K562 (cell line): ENCODE measurements at regions not wholly inside any gene's neighbourhood (a gene's known extent, or its start where the extent isn't known, plus 50 kb on each side); places are given as distances from the start of the nearest gene placed in this dataset.

Source experiments
- ATAC-seq: fragments of 200-7000 bp; cut with Tn5 transposase; 3 replicates; pipeline ENCODE4 v1.9.1; 2020; ENCODE audit warnings: moderate library complexity
- BruUV-seq: library from RNA; stranded (reverse); fragments of 400-500 nt; replicated peaks from 2 replicates; lab custom pipeline; 2021; lab: Mats Ljungman, UMichigan
- CTCF ChIA-PET: fragments of 300-600 bp; formaldehyde crosslinking; extraction: SDS; loops from one replicate; lab custom pipeline; 2021; ENCODE audit warnings: low intra/inter-chr PET ratio; lab: Yijun Ruan, JAX
- POLR2A ChIA-PET: fragments of 300-600, 350-650 bp; sonication (Branson Sonifier 250); formaldehyde crosslinking; extraction: SDS; loops from one replicate; lab custom pipeline; 2021; ENCODE audit warnings: antibody characterized with exemption, inconsistent platforms; lab: Yijun Ruan, JAX
- DNase-seq, 4 experiments: peaks; one replicate each; pipeline versions ENCODE4 v3.0.0 to v3.0.0-alpha.2; 2011 to 2018; ENCODE audit warnings: low spot score in 3 of 4, mixed read lengths in 3 of 4; ENCODE audit errors: extremely low read depth in 1 of 4
- FAIRE-seq: peaks from 2 replicates; lab custom pipeline; 2011; peaks lifted over from hg19 to GRCh38; lab: Jason Lieb, UNC
- H2AFZ ChIP-seq: 2 replicates; pipeline ENCODE4 v1.6.0; 2011; ENCODE audit warnings: low read depth, low read length, control low read depth, inconsistent platforms
- H3K27ac ChIP-seq: fragments of 200-600 bp; 3 replicates; pipeline ENCODE4 v1.8.0; 2011; ENCODE audit warnings: low read depth, mild to moderate bottlenecking, control low read depth, inconsistent platforms, low read length, moderate library complexity, mixed read lengths; ENCODE audit errors: extremely low read depth
- H3K27me3 ChIP-seq, 2 experiments: fragments of 300-600 bp in 1 of 2; 2 replicates in 1 of 2; 3 replicates in 1 of 2; pipeline versions ENCODE4 v1.6.0 to v1.8.0; 2011; ENCODE audit warnings: inconsistent platforms in 2 of 2, low read length in 2 of 2, mild to moderate bottlenecking in 1 of 2, mixed read lengths in 1 of 2, moderate library complexity in 1 of 2; ENCODE audit not compliant: control insufficient read depth in 2 of 2, insufficient read depth in 2 of 2
- H3K36me3 ChIP-seq: fragments of 300-600 bp; 3 replicates; pipeline ENCODE4 v1.8.0; 2011; ENCODE audit warnings: mild to moderate bottlenecking, low read length, inconsistent platforms; ENCODE audit not compliant: control insufficient read depth, insufficient read depth
- H3K4me1 ChIP-seq, 2 experiments: fragments of 200-600 bp in 1 of 2; replicated peaks in 1 of 2; 2 replicates in 1 of 2; 3 replicates in 1 of 2; pipeline versions ENCODE4 v1.5.1 to v1.8.0; 2011; ENCODE audit warnings: inconsistent platforms in 2 of 2, low read length in 2 of 2, mild to moderate bottlenecking in 1 of 2, mixed read lengths in 1 of 2, moderate library complexity in 1 of 2; ENCODE audit not compliant: control insufficient read depth in 2 of 2, insufficient read depth in 2 of 2
- H3K4me2 ChIP-seq: 2 replicates; pipeline ENCODE4 v1.6.1; 2011; ENCODE audit warnings: low read length, control low read depth, inconsistent platforms, mixed read lengths; ENCODE audit not compliant: insufficient read depth
- H3K4me3 ChIP-seq: fragments of 200-600 bp; sonication (generic), shearing (Covaris generic); 2 replicates; pipeline ENCODE4 v1.5.1; 2016; ENCODE audit warnings: control low read depth, inconsistent platforms
- H3K79me2 ChIP-seq: fragments of 200-600 bp; 3 replicates; pipeline ENCODE4 v1.8.0; 2011; ENCODE audit warnings: low read length, inconsistent platforms; ENCODE audit not compliant: control insufficient read depth, insufficient read depth
- H3K9ac ChIP-seq, 2 experiments: 2 replicates each; pipeline versions ENCODE4 v1.6.0 to v1.6.1; 2011; ENCODE audit warnings: low read depth in 2 of 2, low read length in 2 of 2, control low read depth in 1 of 2, inconsistent platforms in 1 of 2, mild to moderate bottlenecking in 1 of 2, mixed read lengths in 1 of 2; ENCODE audit not compliant: insufficient read depth in 1 of 2
- H3K9me1 ChIP-seq: one replicate; pipeline ENCODE4 v1.6.0; 2011; ENCODE audit warnings: inconsistent platforms, mild to moderate bottlenecking, low read length, moderate library complexity; ENCODE audit not compliant: control insufficient read depth, insufficient read depth
- H3K9me3 ChIP-seq: replicated peaks from 2 replicates; pipeline ENCODE4 v1.5.1; 2011; ENCODE audit warnings: low read depth, low read length, inconsistent platforms; ENCODE audit not compliant: control insufficient read depth, insufficient read depth
- H4K20me1 ChIP-seq: replicated peaks from 2 replicates; pipeline ENCODE4 v1.6.1; 2011; ENCODE audit warnings: low read length, inconsistent platforms, mixed read lengths; ENCODE audit not compliant: control insufficient read depth, insufficient read depth
- ARID2 ChIP-seq: fragments of 450-650 bp; IDR thresholded peaks from 2 replicates; pipeline ENCODE4 v1.6.1; 2017; ENCODE audit warnings: antibody characterized with exemption, mild to moderate bottlenecking
- NFYB ChIP-seq: IDR thresholded peaks from 2 replicates; pipeline ENCODE4 v1.6.1; 2011; ENCODE audit warnings: mild to moderate bottlenecking, moderate library complexity; ENCODE audit not compliant: insufficient read length; ENCODE audit errors: extremely low read depth
- RAD21 ChIP-seq, 2 experiments: fragments of 250-450 bp in 1 of 2; fragments of 450-650 bp in 1 of 2; sonication (Bioruptor Pico) in 1 of 2; formaldehyde crosslinking in 1 of 2; IDR thresholded peaks in 1 of 2; conservative IDR thresholded peaks in 1 of 2; 2 replicates each; pipeline versions ENCODE4 v1.4.0 to v1.8.0; 2020 to 2022; ENCODE audit warnings: mild to moderate bottlenecking in 2 of 2, moderate library complexity in 1 of 2
- ZNF384 ChIP-seq: IDR thresholded peaks from 2 replicates; pipeline ENCODE4 v1.6.1; 2012; ENCODE audit warnings: low read depth, low read length, improper control_type of control experiment
- WGBS: fragments of 100-300 bp; shearing (Covaris generic); methylation state at CpG from one replicate; pipeline ENCODE4 v1.1.6; 2016; ENCODE audit warnings: low coverage, mixed read lengths; ENCODE audit not compliant: insufficient coverage; ENCODE audit errors: missing lambda C conversion rate; 5-methylcytosine and 5-hydroxymethylcytosine counted together
- in situ Hi-C: fragments of 300-500 bp; cut with MboI; formaldehyde crosslinking; loops from 4 replicates; pipeline ENCODE4 v1.15.0; 2018; ENCODE audit warnings: inconsistent platforms, mixed read lengths
- intact Hi-C: fragments of 100-400 bp; cut with micrococcal nuclease; formaldehyde crosslinking; loops from 2 replicates; pipeline ENCODE4 v1.14.2; 2022
- TF ChIP-seq, protein P1 (sequence below): sonication (generic); formaldehyde crosslinking; IDR thresholded peaks from 2 replicates; pipeline ENCODE4 v1.9.0; 2022; ENCODE audit warnings: mild to moderate bottlenecking, missing genetic modification reagents
- TF ChIP-seq, protein P2 (sequence below), 3 experiments: IDR thresholded peaks in 2 of 3; conservative IDR thresholded peaks in 1 of 3; 2 replicates each; pipeline ENCODE4 v1.5.1; 2011 to 2012; ENCODE audit warnings: low read length in 3 of 3, mild to moderate bottlenecking in 3 of 3, control low read depth in 2 of 3, improper control_type of control experiment in 1 of 3, inconsistent platforms in 1 of 3, low read depth in 1 of 3, mixed read lengths in 1 of 3, moderate library complexity in 1 of 3; ENCODE audit not compliant: insufficient read depth in 2 of 3
- TF ChIP-seq, protein P3 (sequence below), 2 experiments: fragments of 450-650 bp; formaldehyde crosslinking in 1 of 2; IDR thresholded peaks; 2 replicates each; pipeline versions ENCODE4 v1.4.0 to v1.6.1; 2014 to 2020; ENCODE audit warnings: mild to moderate bottlenecking in 2 of 2, borderline replicate concordance in 1 of 2, low read depth in 1 of 2

DNA sequence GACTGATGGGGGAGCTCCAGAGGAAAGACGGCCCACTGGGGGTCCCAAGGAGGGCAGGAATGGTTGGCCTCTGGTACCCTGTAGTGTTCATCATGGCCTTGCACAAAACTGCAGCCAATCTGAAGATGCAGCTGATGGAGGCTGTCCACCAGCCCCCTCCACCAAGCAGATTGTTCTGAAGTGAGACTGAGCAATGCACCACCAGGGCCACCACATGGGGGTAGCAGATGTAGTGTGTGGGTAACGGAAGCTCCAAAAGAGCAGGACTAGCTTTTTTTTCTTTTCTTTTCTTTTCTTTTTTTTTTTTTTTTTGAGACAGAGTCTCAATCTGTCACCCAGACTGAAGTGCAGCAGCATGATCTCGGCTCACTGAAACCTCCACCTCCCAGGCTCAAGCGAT, 181.0 kb upstream of the MYLIP start:
- DNase-seq (peak in 3 of 4 experiments; percentile 33 to 38 (median 34)), FAIRE-seq (no peak), ATAC-seq (peak; percentile 59)
- no peak overlapping the region for H3K4me2 ChIP-seq
- H3K36me3 ChIP-seq = no peaks in the 10 kb centered on the region
- WGBS = 81% methylated on average over 4 of the region's 4 CpGs
- intact Hi-C loops = loop anchor here (2.0 kb wide), 1 partner anchor 181 kb away; the partner anchor contains the start of gene MYLIP
- peaks cover 6 to 22% of the 10 kb centered on the region in 2 experiments; a peak in 4 of 5 replicates for H3K4me1 ChIP-seq
- H3K9me3 ChIP-seq = no peaks in the 10 kb centered on the region
- no TSS peak for BruUV-seq
- H4K20me1 ChIP-seq = no peaks in the 10 kb centered on the region
- H2AFZ ChIP-seq = no peak overlapping the region
- POLR2A ChIA-PET = interaction anchor here (0.8 to 1.1 kb wide), 4 partner anchors 9 to 185 kb away, joined by 3 to 4 read pairs (median 4); no protein-coding TSS in a partner anchor
- no peaks in the 10 kb centered on the region for H3K79me2 ChIP-seq
- H3K9ac ChIP-seq = no peak overlapping the region
- H3K27me3 ChIP-seq = no peaks in the 10 kb centered on the region
- H3K4me3 ChIP-seq = no peak overlapping the region
- in situ Hi-C loops = no loop called here
- TF ChIP-seq RAD21 (CRISPR knock-in tag; conservative IDR thresholded peaks at IDR 0.05 in 1 of 2, IDR thresholded peaks at IDR 0.05 in 1 of 2) = peak in 1 of 2 experiments; percentile 44; a peak in 2 of 4 replicates
- 0 out of 2 replicates have a peak, but pooled peaks have one; percentile 16 for TF ChIP-seq ARID2
- TF ChIP-seq, protein P1, sequence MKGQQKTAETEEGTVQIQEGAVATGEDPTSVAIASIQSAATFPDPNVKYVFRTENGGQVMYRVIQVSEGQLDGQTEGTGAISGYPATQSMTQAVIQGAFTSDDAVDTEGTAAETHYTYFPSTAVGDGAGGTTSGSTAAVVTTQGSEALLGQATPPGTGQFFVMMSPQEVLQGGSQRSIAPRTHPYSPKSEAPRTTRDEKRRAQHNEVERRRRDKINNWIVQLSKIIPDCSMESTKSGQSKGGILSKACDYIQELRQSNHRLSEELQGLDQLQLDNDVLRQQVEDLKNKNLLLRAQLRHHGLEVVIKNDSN (CRISPR knock-in tag) = no peak
- TF ChIP-seq ZNF384 = peak; percentile 77
- TF ChIP-seq, protein P2, sequence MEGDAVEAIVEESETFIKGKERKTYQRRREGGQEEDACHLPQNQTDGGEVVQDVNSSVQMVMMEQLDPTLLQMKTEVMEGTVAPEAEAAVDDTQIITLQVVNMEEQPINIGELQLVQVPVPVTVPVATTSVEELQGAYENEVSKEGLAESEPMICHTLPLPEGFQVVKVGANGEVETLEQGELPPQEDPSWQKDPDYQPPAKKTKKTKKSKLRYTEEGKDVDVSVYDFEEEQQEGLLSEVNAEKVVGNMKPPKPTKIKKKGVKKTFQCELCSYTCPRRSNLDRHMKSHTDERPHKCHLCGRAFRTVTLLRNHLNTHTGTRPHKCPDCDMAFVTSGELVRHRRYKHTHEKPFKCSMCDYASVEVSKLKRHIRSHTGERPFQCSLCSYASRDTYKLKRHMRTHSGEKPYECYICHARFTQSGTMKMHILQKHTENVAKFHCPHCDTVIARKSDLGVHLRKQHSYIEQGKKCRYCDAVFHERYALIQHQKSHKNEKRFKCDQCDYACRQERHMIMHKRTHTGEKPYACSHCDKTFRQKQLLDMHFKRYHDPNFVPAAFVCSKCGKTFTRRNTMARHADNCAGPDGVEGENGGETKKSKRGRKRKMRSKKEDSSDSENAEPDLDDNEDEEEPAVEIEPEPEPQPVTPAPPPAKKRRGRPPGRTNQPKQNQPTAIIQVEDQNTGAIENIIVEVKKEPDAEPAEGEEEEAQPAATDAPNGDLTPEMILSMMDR (IDR thresholded peaks at IDR 0.05 in 2 of 3, conservative IDR thresholded peaks at IDR 0.05 in 1 of 3; ENCODE audit: insufficient read depth in 2 of 3, low read depth in 1 of 3, low read length in 3 of 3) = peak in 2 of 3 experiments; percentile 29 to 31; a peak in 2 of 6 replicates
- TF ChIP-seq, protein P3, sequence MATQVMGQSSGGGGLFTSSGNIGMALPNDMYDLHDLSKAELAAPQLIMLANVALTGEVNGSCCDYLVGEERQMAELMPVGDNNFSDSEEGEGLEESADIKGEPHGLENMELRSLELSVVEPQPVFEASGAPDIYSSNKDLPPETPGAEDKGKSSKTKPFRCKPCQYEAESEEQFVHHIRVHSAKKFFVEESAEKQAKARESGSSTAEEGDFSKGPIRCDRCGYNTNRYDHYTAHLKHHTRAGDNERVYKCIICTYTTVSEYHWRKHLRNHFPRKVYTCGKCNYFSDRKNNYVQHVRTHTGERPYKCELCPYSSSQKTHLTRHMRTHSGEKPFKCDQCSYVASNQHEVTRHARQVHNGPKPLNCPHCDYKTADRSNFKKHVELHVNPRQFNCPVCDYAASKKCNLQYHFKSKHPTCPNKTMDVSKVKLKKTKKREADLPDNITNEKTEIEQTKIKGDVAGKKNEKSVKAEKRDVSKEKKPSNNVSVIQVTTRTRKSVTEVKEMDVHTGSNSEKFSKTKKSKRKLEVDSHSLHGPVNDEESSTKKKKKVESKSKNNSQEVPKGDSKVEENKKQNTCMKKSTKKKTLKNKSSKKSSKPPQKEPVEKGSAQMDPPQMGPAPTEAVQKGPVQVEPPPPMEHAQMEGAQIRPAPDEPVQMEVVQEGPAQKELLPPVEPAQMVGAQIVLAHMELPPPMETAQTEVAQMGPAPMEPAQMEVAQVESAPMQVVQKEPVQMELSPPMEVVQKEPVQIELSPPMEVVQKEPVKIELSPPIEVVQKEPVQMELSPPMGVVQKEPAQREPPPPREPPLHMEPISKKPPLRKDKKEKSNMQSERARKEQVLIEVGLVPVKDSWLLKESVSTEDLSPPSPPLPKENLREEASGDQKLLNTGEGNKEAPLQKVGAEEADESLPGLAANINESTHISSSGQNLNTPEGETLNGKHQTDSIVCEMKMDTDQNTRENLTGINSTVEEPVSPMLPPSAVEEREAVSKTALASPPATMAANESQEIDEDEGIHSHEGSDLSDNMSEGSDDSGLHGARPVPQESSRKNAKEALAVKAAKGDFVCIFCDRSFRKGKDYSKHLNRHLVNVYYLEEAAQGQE (IDR thresholded peaks at IDR 0.05; ENCODE audit: borderline replicate concordance) = peak; percentile 23; the same call in 1 of the 2 replicates
- TF ChIP-seq, protein P3 (CRISPR knock-in tag; IDR thresholded peaks at IDR 0.05; ENCODE audit: low read depth) = no peak
- no peak for TF ChIP-seq NFYB
- H3K27ac ChIP-seq = no peak overlapping the region
- CTCF ChIA-PET = no interaction called here
- no peaks in the 10 kb centered on the region for H3K9me1 ChIP-seq
